A549 (cell line): ENCODE measurements at regions not wholly inside any gene's neighbourhood (a gene's known extent, or its start where the extent isn't known, plus 50 kb on each side); places are given as distances from the start of the nearest gene placed in this dataset.

ENCODE experiments used
- ATAC-seq, 2 experiments: fragments of 200-7000 bp in 1 of 2; fragments of >200 bp in 1 of 2; cut with Nextera tagmentation in 1 of 2; cut with Tn5 transposase in 1 of 2; 3 replicates each; pipeline versions ENCODE4 v1.8.0 to v1.9.1; 2018 to 2020; ENCODE audit warnings: mild to moderate bottlenecking in 1 of 2, moderate library complexity in 1 of 2
- CTCF ChIA-PET: fragments of 300-600 bp; sonication (Branson Sonifier 250); formaldehyde crosslinking; extraction: SDS; loops from one replicate; lab custom pipeline; 2021; ENCODE audit warnings: antibody characterized with exemption, inconsistent platforms; lab: Yijun Ruan, JAX
- POLR2A ChIA-PET: fragments of 350-600 bp; formaldehyde crosslinking; extraction: SDS; loops from one replicate; lab custom pipeline; 2021; ENCODE audit warnings: antibody characterized with exemption, inconsistent platforms; lab: Yijun Ruan, JAX
- DNase-seq, 2 experiments: peaks; one replicate each; pipeline versions ENCODE4 v3.0.0 to v3.0.0-alpha.2; 2011 to 2016; ENCODE audit warnings: low read depth in 1 of 2, low spot score in 1 of 2
- FAIRE-seq: peaks from 2 replicates; lab custom pipeline; 2011; peaks lifted over from hg19 to GRCh38; lab: Jason Lieb, UNC
- H3K27ac ChIP-seq, 2 experiments: fragments of >200 bp; sonication (Bioruptor Twin); formaldehyde crosslinking; 3 replicates each; pipeline ENCODE4 v1.5.1; 2016 to 2017
- H3K4me1 ChIP-seq: fragments of >200 bp; sonication (Bioruptor Twin); formaldehyde crosslinking; 3 replicates; pipeline ENCODE4 v1.6.1; 2016
- H3K4me2 ChIP-seq: fragments of >200 bp; sonication (Bioruptor Twin); formaldehyde crosslinking; 3 replicates; pipeline ENCODE4 v1.6.1; 2016
- H3K4me3 ChIP-seq: fragments of >200 bp; sonication (Bioruptor Twin); formaldehyde crosslinking; 3 replicates; pipeline ENCODE4 v1.5.1; 2016
- H3K9me3 ChIP-seq: fragments of >200 bp; sonication (Bioruptor Twin); formaldehyde crosslinking; 3 replicates; pipeline ENCODE4 v1.6.1; 2016
- CBX2 ChIP-seq: fragments of 200-600 bp; sonication (generic); IDR thresholded peaks from 2 replicates; pipeline ENCODE4 v1.6.1; 2016; ENCODE audit warnings: low read depth, mild to moderate bottlenecking, borderline replicate concordance
- CBX8 ChIP-seq: fragments of 200-600 bp; sonication (generic); IDR thresholded peaks from 2 replicates; pipeline ENCODE4 v1.6.1; 2016
- FOSB ChIP-seq: fragments of 250-450 bp; sonication (Bioruptor Pico); IDR thresholded peaks from 2 replicates; pipeline ENCODE4 v1.5.0; 2020; ENCODE audit warnings: mild to moderate bottlenecking, moderate library complexity
- FOXS1 ChIP-seq: fragments of 250-450 bp; sonication (Bioruptor Pico); IDR thresholded peaks from 2 replicates; pipeline ENCODE4 v1.5.0; 2020; ENCODE audit warnings: mild to moderate bottlenecking, moderate library complexity
- HDAC2 ChIP-seq: fragments of 200-600 bp; sonication (generic); IDR thresholded peaks from 2 replicates; pipeline ENCODE4 v1.6.1; 2016
- HOXB13 ChIP-seq: fragments of 250-450 bp; sonication (Bioruptor Pico); IDR thresholded peaks from 2 replicates; pipeline ENCODE4 v1.5.0; 2020; ENCODE audit warnings: low read depth, mild to moderate bottlenecking, moderate library complexity
- HOXB5 ChIP-seq: fragments of 250-450 bp; sonication (Bioruptor Pico); IDR thresholded peaks from 2 replicates; pipeline ENCODE4 v1.5.0; 2020; ENCODE audit warnings: mild to moderate bottlenecking, moderate library complexity
- MAZ ChIP-seq: fragments of 150-350 bp; IDR thresholded peaks from 2 replicates; pipeline ENCODE4 v1.6.1; 2014; ENCODE audit warnings: antibody characterized with exemption, low read depth, low read length, borderline replicate concordance
- NPAS2 ChIP-seq: fragments of 250-450 bp; sonication (Bioruptor Pico); IDR thresholded peaks from 2 replicates; pipeline ENCODE4 v1.8.0; 2022; ENCODE audit warnings: mild to moderate bottlenecking, moderate library complexity, borderline replicate concordance
- PHF8 ChIP-seq: fragments of 200-600 bp; sonication (generic); IDR thresholded peaks from 2 replicates; pipeline ENCODE4 v1.6.1; 2016; ENCODE audit warnings: low read depth, mild to moderate bottlenecking, antibody characterized with exemption, moderate library complexity, borderline replicate concordance
- POLR2A ChIP-seq: IDR thresholded peaks from 2 replicates; pipeline ENCODE4 v1.6.1; 2012; ENCODE audit warnings: mild to moderate bottlenecking, low read length
- RAD21 ChIP-seq, 2 experiments: fragments of >200 bp in 1 of 2; sonication (Bioruptor Twin) in 1 of 2; formaldehyde crosslinking in 1 of 2; IDR thresholded peaks in 1 of 2; conservative IDR thresholded peaks in 1 of 2; 2 replicates in 1 of 2; 3 replicates in 1 of 2; pipeline ENCODE4 v1.6.1; 2012 to 2018; ENCODE audit warnings: inconsistent platforms in 1 of 2
- RCOR1 ChIP-seq: fragments of 150-350 bp; IDR thresholded peaks from 2 replicates; pipeline ENCODE4 v1.6.1; 2014; ENCODE audit warnings: antibody characterized with exemption, low read length, low read depth
- RFX5 ChIP-seq: fragments of 450-650 bp; IDR thresholded peaks from 2 replicates; pipeline ENCODE4 v1.7.1; 2014; ENCODE audit warnings: antibody characterized with exemption, mild to moderate bottlenecking, moderate library complexity
- TP53 ChIP-seq: fragments of 250-450 bp; sonication (Bioruptor Pico); IDR thresholded peaks from 2 replicates; pipeline ENCODE4 v1.5.0; 2021; ENCODE audit warnings: mild to moderate bottlenecking, moderate library complexity
- ZSCAN20 ChIP-seq: fragments of 250-450 bp; sonication (Bioruptor Pico); IDR thresholded peaks from 2 replicates; pipeline ENCODE4 v1.8.0; 2022; ENCODE audit warnings: mild to moderate bottlenecking, moderate library complexity
- WGBS: methylation state at CpG from one replicate; pipeline ENCODE4 v1.1.6; 2017; ENCODE audit errors: missing lambda C conversion rate; 5-methylcytosine and 5-hydroxymethylcytosine counted together
- TF ChIP-seq, protein P1 (sequence below): fragments of >200 bp; sonication (Bioruptor Twin); formaldehyde crosslinking; IDR thresholded peaks from 3 replicates; pipeline ENCODE4 v1.6.1; 2016
- TF ChIP-seq, protein P2 (sequence below): fragments of 150-350 bp; IDR thresholded peaks from 2 replicates; pipeline ENCODE4 v1.6.1; 2014; ENCODE audit warnings: low read depth, mild to moderate bottlenecking, low read length
- TF ChIP-seq, protein P3 (sequence below): fragments of 200-600 bp; sonication (generic); IDR thresholded peaks from 2 replicates; pipeline ENCODE4 v1.6.1; 2016; ENCODE audit warnings: antibody characterized with exemption, mild to moderate bottlenecking, moderate library complexity

DNA sequence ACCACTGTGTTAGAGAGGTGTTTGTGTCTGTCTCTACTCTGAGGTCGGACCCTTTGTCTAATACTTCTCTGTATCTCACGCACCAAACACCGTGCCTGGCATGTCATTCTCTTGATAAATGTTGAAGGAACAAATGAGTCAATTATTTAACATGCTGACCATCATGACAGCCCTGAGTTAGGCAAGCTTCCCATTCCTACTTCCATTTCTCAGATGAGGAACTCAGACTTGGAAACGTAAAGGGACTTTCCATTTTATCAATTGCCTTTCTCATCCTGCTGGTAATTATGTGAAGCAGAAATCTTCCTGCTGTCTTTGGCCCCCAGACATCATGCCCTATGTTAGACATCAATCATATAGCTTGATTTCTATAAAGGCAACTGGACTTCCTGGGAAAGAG, 227.0 kb upstream of the ECI2 start:
- TF ChIP-seq POLR2A (no peak), FOSB (CRISPR knock-in tag) (no peak), RAD21 (conservative IDR thresholded peaks at IDR 0.05 in 1 of 2, IDR thresholded peaks at IDR 0.05 in 1 of 2) (no peak)
- ChIA-PET CTCF (no interaction called here), POLR2A (no interaction called here)
- DNase-seq (no peak), ATAC-seq (no peak), FAIRE-seq (no peak)
- WGBS, result 87% methylated on average over 4 of the region's 4 CpGs
- H3K9me3 ChIP-seq, result no peaks in the 10 kb centered on the region
- peak overlapping the region in 1 of 2 experiments; percentile 97; a peak in 4 of 6 replicates for H3K27ac ChIP-seq
- H3K4me2 ChIP-seq, result no peak overlapping the region
- no peak overlapping the region for H3K4me3 ChIP-seq
- H3K4me1 ChIP-seq, result peaks cover 33% of the 10 kb centered on the region

DNA sequence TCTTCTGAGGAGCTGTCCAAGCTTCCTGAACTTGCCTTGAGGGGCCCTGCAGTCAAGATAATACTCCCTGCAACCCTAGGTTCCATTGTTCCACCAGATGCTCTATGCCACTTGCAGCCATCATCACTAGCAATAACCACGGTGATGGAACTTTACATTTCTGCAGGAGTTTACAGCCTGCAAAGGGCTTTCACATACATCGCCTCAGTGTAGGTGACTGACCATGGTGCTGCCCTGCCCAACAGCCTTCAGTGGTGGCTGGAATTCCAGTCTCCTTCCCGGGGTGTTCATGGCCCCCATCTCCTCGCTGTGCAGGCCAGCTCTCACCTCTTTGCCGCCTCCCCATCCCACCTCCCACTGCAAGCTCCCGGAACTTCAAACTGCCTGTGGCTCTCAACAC, 225.5 kb upstream of the ECI2 start:
- no peak for ATAC-seq
- no peak overlapping the region for H3K4me3 ChIP-seq
- H3K9me3 ChIP-seq, result no peaks in the 10 kb centered on the region
- ChIA-PET POLR2A (no interaction called here), CTCF (no interaction called here)
- H3K4me1 ChIP-seq, result peaks cover 33% of the 10 kb centered on the region
- no peak for DNase-seq
- H3K4me2 ChIP-seq, result no peak overlapping the region
- FAIRE-seq, result no peak
- peak overlapping the region; percentile 97 to 99; a peak in 5 of 6 replicates for H3K27ac ChIP-seq
- WGBS, result 92% methylated on average over 6 of the region's 6 CpGs
- TF ChIP-seq HOXB13 (no peak), RCOR1 (no peak), CBX2 (no peak), HDAC2 (no peak), NPAS2 (CRISPR knock-in tag) (no peak), FOXS1 (CRISPR knock-in tag) (no peak), ZSCAN20 (CRISPR knock-in tag) (no peak), CBX8 (no peak), PHF8 (no peak), RFX5 (no peak), MAZ (no peak), HOXB5 (no peak), TP53 (CRISPR knock-in tag) (no peak)
- TF ChIP-seq, protein P1, sequence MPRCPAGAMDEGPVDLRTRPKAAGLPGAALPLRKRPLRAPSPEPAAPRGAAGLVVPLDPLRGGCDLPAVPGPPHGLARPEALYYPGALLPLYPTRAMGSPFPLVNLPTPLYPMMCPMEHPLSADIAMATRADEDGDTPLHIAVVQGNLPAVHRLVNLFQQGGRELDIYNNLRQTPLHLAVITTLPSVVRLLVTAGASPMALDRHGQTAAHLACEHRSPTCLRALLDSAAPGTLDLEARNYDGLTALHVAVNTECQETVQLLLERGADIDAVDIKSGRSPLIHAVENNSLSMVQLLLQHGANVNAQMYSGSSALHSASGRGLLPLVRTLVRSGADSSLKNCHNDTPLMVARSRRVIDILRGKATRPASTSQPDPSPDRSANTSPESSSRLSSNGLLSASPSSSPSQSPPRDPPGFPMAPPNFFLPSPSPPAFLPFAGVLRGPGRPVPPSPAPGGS, result no peak
- TF ChIP-seq, protein P2, sequence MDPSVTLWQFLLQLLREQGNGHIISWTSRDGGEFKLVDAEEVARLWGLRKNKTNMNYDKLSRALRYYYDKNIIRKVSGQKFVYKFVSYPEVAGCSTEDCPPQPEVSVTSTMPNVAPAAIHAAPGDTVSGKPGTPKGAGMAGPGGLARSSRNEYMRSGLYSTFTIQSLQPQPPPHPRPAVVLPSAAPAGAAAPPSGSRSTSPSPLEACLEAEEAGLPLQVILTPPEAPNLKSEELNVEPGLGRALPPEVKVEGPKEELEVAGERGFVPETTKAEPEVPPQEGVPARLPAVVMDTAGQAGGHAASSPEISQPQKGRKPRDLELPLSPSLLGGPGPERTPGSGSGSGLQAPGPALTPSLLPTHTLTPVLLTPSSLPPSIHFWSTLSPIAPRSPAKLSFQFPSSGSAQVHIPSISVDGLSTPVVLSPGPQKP, result no peak
- TF ChIP-seq, protein P3, sequence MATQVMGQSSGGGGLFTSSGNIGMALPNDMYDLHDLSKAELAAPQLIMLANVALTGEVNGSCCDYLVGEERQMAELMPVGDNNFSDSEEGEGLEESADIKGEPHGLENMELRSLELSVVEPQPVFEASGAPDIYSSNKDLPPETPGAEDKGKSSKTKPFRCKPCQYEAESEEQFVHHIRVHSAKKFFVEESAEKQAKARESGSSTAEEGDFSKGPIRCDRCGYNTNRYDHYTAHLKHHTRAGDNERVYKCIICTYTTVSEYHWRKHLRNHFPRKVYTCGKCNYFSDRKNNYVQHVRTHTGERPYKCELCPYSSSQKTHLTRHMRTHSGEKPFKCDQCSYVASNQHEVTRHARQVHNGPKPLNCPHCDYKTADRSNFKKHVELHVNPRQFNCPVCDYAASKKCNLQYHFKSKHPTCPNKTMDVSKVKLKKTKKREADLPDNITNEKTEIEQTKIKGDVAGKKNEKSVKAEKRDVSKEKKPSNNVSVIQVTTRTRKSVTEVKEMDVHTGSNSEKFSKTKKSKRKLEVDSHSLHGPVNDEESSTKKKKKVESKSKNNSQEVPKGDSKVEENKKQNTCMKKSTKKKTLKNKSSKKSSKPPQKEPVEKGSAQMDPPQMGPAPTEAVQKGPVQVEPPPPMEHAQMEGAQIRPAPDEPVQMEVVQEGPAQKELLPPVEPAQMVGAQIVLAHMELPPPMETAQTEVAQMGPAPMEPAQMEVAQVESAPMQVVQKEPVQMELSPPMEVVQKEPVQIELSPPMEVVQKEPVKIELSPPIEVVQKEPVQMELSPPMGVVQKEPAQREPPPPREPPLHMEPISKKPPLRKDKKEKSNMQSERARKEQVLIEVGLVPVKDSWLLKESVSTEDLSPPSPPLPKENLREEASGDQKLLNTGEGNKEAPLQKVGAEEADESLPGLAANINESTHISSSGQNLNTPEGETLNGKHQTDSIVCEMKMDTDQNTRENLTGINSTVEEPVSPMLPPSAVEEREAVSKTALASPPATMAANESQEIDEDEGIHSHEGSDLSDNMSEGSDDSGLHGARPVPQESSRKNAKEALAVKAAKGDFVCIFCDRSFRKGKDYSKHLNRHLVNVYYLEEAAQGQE, result no peak
